Kidney epithelial cell (primary cell): ENCODE measurements at regions not wholly inside any gene's neighbourhood (a gene's known extent, or its start where the extent isn't known, plus 50 kb on each side); places are given as distances from the start of the nearest gene placed in this dataset.
A peak's percentile ranks its signal among the peaks of the same experiment; 100 is the strongest.
"Not testable (repeated sequence)": the region's sequence is repeated elsewhere in the genome, so short reads cannot be mapped to it uniquely, and the experiment has no call there.

Source experiments
- DNase-seq: peaks from one replicate; pipeline ENCODE4 v3.0.0-alpha.2; 2010; ENCODE audit warnings: low read depth
- H3K27me3 ChIP-seq: 2 replicates; pipeline ENCODE4 v1.6.0; 2011; ENCODE audit warnings: low read length; ENCODE audit not compliant: control insufficient read depth, insufficient read depth
- H3K36me3 ChIP-seq: 2 replicates; pipeline ENCODE4 v1.5.1; 2011; ENCODE audit warnings: low read length; ENCODE audit not compliant: control insufficient read depth, insufficient read depth
- H3K4me3 ChIP-seq: 2 replicates; pipeline ENCODE4 v1.5.1; 2011; ENCODE audit warnings: low read depth, mild to moderate bottlenecking, control low read depth, low read length
- CTCF ChIP-seq: IDR thresholded peaks from 2 replicates; pipeline ENCODE4 v1.5.1; 2011; ENCODE audit warnings: mild to moderate bottlenecking, moderate library complexity, low read length, control low read depth, inconsistent platforms; ENCODE audit not compliant: insufficient read depth, poor library complexity, severe bottlenecking

- H3K4me3 ChIP-seq, DNase-seq, H3K27me3 ChIP-seq, H3K36me3 ChIP-seq: not testable (repeated sequence)
Measured at GRCh38 chr7:32816409-32816948, 75.1 kb downstream of the KBTBD2 start.

GRCh38 chr7:32814779-32815178, 76.8 kb downstream of the KBTBD2 start:
- DNase-seq, H3K27me3 ChIP-seq: not testable (repeated sequence)

GRCh38 chr7:32809871-32810270, 81.7 kb downstream of the KBTBD2 start:
- no peaks in the 10 kb centered on the region for H3K27me3 ChIP-seq

More at GRCh38 chr7:32814779-32815178, 76.8 kb downstream of the KBTBD2 start:
- H3K36me3 ChIP-seq, H3K4me3 ChIP-seq: not testable (repeated sequence)

GRCh38 chr7:32809347-32809746, 82.2 kb downstream of the KBTBD2 start:
- H3K27me3 ChIP-seq = no peaks in the 10 kb centered on the region
- H3K4me3 ChIP-seq = no peak overlapping the region
- DNase-seq = no peak
- no peak for TF ChIP-seq CTCF
- H3K36me3 ChIP-seq = no peaks in the 10 kb centered on the region

More at GRCh38 chr7:32809871-32810270, 81.7 kb downstream of the KBTBD2 start:
- no peak for DNase-seq
- H3K36me3 ChIP-seq = no peaks in the 10 kb centered on the region
- TF ChIP-seq CTCF = no peak
- no peak overlapping the region for H3K4me3 ChIP-seq

- DNase-seq = no peak
- Histone ChIP-seq H3K27me3 (no peaks in the 10 kb centered on the region), H3K4me3 (no peak overlapping the region), H3K36me3 (no peaks in the 10 kb centered on the region)
- TF ChIP-seq CTCF = no peak
Measured at GRCh38 chr7:32803406-32804141, 88.0 kb downstream of the KBTBD2 start.

- Histone ChIP-seq H3K4me3 (no peak overlapping the region), H3K36me3 (no peaks in the 10 kb centered on the region), H3K27me3 (no peaks in the 10 kb centered on the region)
- DNase-seq = no peak
- no peak for TF ChIP-seq CTCF
Measured at GRCh38 chr7:32802305-32802910, 89.2 kb downstream of the KBTBD2 start.

GRCh38 chr7:32793053-32793452, 98.5 kb downstream of the KBTBD2 start:
- H3K4me3 ChIP-seq, H3K36me3 ChIP-seq, H3K27me3 ChIP-seq, DNase-seq: not testable (repeated sequence)

GRCh38 chr7:32790766-32791430, 100.7 kb downstream of the KBTBD2 start:
- H3K4me3 ChIP-seq, H3K36me3 ChIP-seq, H3K27me3 ChIP-seq: not testable (repeated sequence)
- peak; percentile 29 for DNase-seq

GRCh38 chr7:32789266-32789665, 102.3 kb downstream of the KBTBD2 start:
- H3K27me3 ChIP-seq, H3K36me3 ChIP-seq, H3K4me3 ChIP-seq, DNase-seq: not testable (repeated sequence)

GRCh38 chr7:32788174-32788573, 103.4 kb downstream of the KBTBD2 start:
- DNase-seq, H3K27me3 ChIP-seq, H3K4me3 ChIP-seq, H3K36me3 ChIP-seq: not testable (repeated sequence)
